KOPT-K1 (cell line): ENCODE measurements at regions not wholly inside any gene's neighbourhood (a gene's known extent, or its start where the extent isn't known, plus 50 kb on each side); places are given as distances from the start of the nearest gene placed in this dataset.
"Not testable (repeated sequence)": the region's sequence is repeated elsewhere in the genome, so short reads cannot be mapped to it uniquely, and the experiment has no call there.

Source experiments
- H3K27ac ChIP-seq: fragments of 200-600 bp; sonication (generic); 2 replicates; pipeline ENCODE4 v1.5.1; 2016; ENCODE audit warnings: antibody characterized with exemption, mild to moderate bottlenecking, low read depth, low read length; ENCODE audit not compliant: poor library complexity, severe bottlenecking
- H3K36me3 ChIP-seq: fragments of 200-600 bp; sonication (generic); 2 replicates; pipeline ENCODE4 v1.5.1; 2017; ENCODE audit warnings: antibody characterized with exemption, mild to moderate bottlenecking, low read length, moderate library complexity; ENCODE audit not compliant: insufficient read depth
- H3K9me3 ChIP-seq: fragments of 200-600 bp; sonication (generic); 2 replicates; pipeline ENCODE4 v1.5.1; 2017; ENCODE audit warnings: antibody characterized with exemption, low read length, mild to moderate bottlenecking; ENCODE audit not compliant: insufficient read depth, poor library complexity, severe bottlenecking

- H3K27ac ChIP-seq, H3K9me3 ChIP-seq, H3K36me3 ChIP-seq: not testable (repeated sequence)
Observed at GRCh38 chr16:29222615-29223014, 183.9 kb downstream of the NPIPB11 start.

DNA sequence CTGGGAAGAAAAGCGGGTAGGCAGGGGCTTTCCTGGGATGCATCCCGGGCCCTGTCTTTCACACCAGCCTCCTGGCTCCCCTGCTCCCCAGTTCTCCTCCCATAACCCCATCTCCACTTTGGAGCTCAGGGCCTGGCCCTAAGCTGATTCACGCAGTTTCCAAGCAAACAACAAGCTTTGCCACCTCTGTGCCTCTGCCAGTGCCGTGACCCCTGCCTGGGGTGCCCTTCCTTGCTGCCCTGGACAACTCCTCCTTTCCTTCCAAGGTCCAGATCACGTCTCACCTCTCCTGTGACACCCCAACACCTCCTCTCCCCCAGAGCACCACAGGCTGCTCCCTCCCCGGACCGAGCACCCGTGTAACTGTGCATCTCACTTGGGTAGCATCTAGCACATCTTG, 184.5 kb downstream of the NPIPB11 start:
- not testable (repeated sequence) for H3K9me3 ChIP-seq, H3K27ac ChIP-seq, H3K36me3 ChIP-seq

GRCh38 chr16:29221281-29221955, 185.1 kb downstream of the NPIPB11 start:
- not testable (repeated sequence) for H3K27ac ChIP-seq, H3K36me3 ChIP-seq, H3K9me3 ChIP-seq

- H3K27ac ChIP-seq, H3K36me3 ChIP-seq, H3K9me3 ChIP-seq: not testable (repeated sequence)
Observed at GRCh38 chr16:29220647-29221191, 185.8 kb downstream of the NPIPB11 start.

DNA sequence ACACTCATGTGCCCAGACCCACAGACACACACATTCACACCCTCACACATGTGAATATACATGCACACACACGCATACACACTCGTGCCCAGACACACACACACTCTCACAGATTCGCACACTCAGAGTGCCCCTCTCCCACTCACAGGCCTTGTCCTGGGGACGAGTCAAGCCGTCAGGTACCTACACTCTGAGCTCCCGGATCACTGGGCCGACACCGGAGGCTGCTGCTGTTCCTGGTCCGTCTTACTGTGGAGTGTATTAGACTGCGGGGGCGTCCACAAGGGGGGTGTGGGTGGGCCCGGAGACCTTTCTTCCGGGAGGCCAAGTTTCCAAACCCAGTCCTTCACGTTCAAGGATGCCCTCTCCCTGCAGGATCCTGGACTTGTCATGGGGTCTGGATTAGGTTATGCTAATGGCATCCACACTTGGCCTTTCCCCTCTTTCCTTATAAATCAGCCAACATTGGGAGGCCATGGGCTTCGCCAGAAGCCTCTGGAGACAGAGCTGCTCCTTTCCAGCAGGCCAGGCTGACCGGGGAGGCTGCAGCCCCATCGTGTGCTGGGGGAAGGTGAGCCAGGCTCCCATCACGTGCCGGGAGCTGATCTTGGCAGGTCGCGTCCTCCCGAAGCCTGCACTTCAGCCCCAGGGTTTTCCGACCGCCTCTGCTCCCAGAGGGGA, 186.4 kb downstream of the NPIPB11 start:
- not testable (repeated sequence) for H3K27ac ChIP-seq, H3K36me3 ChIP-seq, H3K9me3 ChIP-seq

GRCh38 chr16:29219562-29219961, 186.9 kb downstream of the NPIPB11 start:
- H3K36me3 ChIP-seq, H3K9me3 ChIP-seq, H3K27ac ChIP-seq: not testable (repeated sequence)

- H3K36me3 ChIP-seq, H3K9me3 ChIP-seq, H3K27ac ChIP-seq: not testable (repeated sequence)
Observed at GRCh38 chr16:29218649-29219048, 187.9 kb downstream of the NPIPB11 start.

DNA sequence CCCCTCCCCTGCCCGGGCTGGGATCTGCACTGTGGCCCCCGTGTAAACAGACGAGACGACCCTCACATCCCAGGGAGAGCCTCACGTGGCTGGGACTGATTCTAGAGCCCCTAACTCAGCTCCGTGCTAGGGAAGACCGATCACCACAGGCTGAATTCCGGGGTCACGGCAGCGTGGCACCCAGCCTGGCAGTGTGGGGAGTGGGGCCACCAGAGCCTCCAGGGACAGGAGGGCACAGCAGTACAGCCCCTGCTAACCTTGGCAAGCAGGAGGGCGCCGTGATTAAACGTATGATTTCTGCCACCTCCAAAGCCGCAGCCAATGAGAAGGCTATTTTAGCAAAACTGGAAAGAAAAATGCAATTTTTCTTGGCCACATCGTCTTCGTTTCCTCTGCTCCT, 188.3 kb downstream of the NPIPB11 start:
- not testable (repeated sequence) for H3K36me3 ChIP-seq, H3K27ac ChIP-seq, H3K9me3 ChIP-seq

DNA sequence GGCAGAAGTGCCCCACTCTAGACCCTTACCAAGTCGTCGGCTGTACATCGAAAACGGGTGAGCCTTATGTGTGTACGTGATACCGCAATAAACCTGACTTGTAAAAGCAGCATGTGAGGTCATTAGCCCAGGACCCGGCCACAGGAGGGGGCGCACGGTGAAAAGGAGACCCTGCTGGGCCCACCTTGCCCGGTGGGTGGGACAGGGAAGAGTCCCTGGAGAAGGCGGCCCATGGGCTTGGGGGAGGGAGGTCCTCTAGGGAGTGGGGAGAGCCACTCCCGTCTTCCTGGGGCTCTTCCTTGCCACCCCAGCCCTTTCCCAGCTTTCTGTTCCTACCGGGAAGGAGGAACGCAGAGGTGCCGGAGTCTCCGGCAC, 188.8 kb downstream of the NPIPB11 start:
- not testable (repeated sequence) for H3K27ac ChIP-seq, H3K9me3 ChIP-seq, H3K36me3 ChIP-seq

DNA sequence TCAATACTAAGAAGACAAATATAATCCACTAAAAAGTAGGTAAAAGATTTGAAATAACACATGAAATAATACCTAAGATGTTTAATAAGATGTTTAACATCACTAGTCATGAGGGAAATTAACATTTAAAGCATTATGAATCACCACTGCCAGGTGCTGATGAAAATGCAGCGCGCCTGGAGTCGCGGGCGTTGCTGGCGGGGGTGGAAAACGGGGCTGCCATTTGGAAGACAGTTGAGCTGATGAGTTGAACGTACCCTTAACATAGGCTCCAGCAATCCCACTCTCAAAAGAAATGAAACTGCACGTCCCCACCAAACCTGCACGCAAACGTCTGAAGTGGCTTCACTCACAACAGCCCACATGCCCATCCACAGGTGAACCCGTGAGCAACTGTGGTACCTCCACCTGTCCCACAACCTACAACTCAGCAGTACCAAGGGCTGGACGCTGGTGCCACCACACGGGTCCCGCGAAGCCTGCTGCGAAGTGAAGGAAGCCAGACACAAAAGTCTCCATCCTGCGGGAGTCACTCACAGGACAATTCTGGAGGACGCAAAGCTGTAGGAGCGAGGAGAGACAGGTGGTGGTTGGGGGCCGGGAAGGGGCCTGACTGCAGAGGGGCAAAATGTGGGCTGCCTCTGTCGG, 189.3 kb downstream of the NPIPB11 start:
- not testable (repeated sequence) for H3K36me3 ChIP-seq, H3K9me3 ChIP-seq
- H3K27ac ChIP-seq: peak overlapping the region; percentile 30

GRCh38 chr16:29213770-29214169, 192.7 kb downstream of the NPIPB11 start:
- H3K9me3 ChIP-seq, H3K36me3 ChIP-seq, H3K27ac ChIP-seq: not testable (repeated sequence)

GRCh38 chr16:29213251-29213650, 193.3 kb downstream of the NPIPB11 start:
- H3K36me3 ChIP-seq, H3K9me3 ChIP-seq, H3K27ac ChIP-seq: not testable (repeated sequence)

- not testable (repeated sequence) for H3K36me3 ChIP-seq, H3K27ac ChIP-seq, H3K9me3 ChIP-seq
Observed at GRCh38 chr16:29212084-29213027, 194.2 kb downstream of the NPIPB11 start.

DNA sequence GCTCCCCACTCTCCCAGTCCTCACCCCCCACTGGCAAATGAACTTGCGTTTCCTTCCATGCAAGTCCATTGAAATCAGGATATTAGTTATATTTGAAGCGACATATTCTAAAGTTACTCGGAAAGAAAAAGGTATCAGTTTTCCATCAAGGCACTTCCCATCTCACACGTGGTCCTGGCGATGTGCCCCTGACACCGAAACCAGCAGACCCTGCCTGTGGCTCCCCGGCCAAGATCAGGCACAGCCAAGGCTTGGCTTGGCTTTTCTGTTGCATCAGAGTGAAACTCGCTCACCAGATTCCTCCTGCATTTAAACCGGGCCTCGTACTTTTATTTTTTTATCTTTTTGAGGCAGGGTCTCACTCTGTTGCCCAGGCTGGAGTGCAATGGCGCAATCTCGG, 195.1 kb downstream of the NPIPB11 start:
- H3K36me3 ChIP-seq, H3K9me3 ChIP-seq, H3K27ac ChIP-seq: not testable (repeated sequence)
